SK-N-SH (cell line): ENCODE measurements at regions not wholly inside any gene's neighbourhood (a gene's known extent, or its start where the extent isn't known, plus 50 kb on each side); places are given as distances from the start of the nearest gene placed in this dataset.

Experiments used
- CTCF ChIA-PET: fragments of 300-600, 350-600 bp; formaldehyde crosslinking; extraction: SDS; loops from one replicate; lab custom pipeline; 2021; lab: Yijun Ruan, JAX
- POLR2A ChIA-PET: fragments of 350-600 bp; sonication (Branson Sonifier 250); formaldehyde crosslinking; extraction: SDS; loops from one replicate; lab custom pipeline; 2020; ENCODE audit warnings: antibody characterized with exemption, inconsistent platforms; lab: Yijun Ruan, JAX
- DNase-seq: peaks from one replicate; pipeline ENCODE4 v3.0.0; 2012
- H2AFZ ChIP-seq: fragments of 200-600 bp; sonication (generic); 2 replicates; pipeline ENCODE4 v1.8.1; 2016; ENCODE audit warnings: antibody characterized with exemption, mild to moderate bottlenecking, low read depth
- H3F3A ChIP-seq: fragments of 200-600 bp; sonication (generic); replicated peaks from 2 replicates; pipeline ENCODE3; 2016; ENCODE audit warnings: antibody characterized with exemption, mild to moderate bottlenecking; ENCODE audit not compliant: insufficient read depth
- H3K27ac ChIP-seq, 2 experiments: fragments of 200-500 bp in 1 of 2; fragments of 200-600 bp in 1 of 2; sonication (Bioruptor generic) in 1 of 2; sonication (generic), shearing (Covaris generic) in 1 of 2; 2 replicates each; pipeline versions ENCODE4 v1.5.1 to v1.6.1; 2014 to 2016; ENCODE audit warnings: low read depth in 2 of 2, inconsistent platforms in 1 of 2, low read length in 1 of 2, mild to moderate bottlenecking in 1 of 2, mixed read lengths in 1 of 2
- H3K27me3 ChIP-seq: fragments of 200-600 bp; sonication (generic), shearing (Covaris generic); 2 replicates; pipeline ENCODE4 v1.6.1; 2016; ENCODE audit warnings: mixed run types; ENCODE audit not compliant: insufficient read depth
- H3K36me3 ChIP-seq, 2 experiments: fragments of 200-500 bp in 1 of 2; fragments of 200-600 bp in 1 of 2; sonication (Bioruptor generic) in 1 of 2; sonication (generic) in 1 of 2; replicated peaks in 1 of 2; 2 replicates each; pipeline versions ENCODE3 to v1.5.1; 2014 to 2016; ENCODE audit warnings: low read length in 1 of 2, mild to moderate bottlenecking in 1 of 2; ENCODE audit not compliant: insufficient read depth in 2 of 2, control insufficient read depth in 1 of 2
- H3K4me1 ChIP-seq, 2 experiments: fragments of 200-500 bp in 1 of 2; fragments of 200-600 bp in 1 of 2; sonication (Bioruptor generic) in 1 of 2; sonication (generic), shearing (Covaris generic) in 1 of 2; 2 replicates each; pipeline versions ENCODE4 v1.5.1 to v1.6.1; 2014 to 2016; ENCODE audit warnings: low read depth in 1 of 2, low read length in 1 of 2, mixed run types in 1 of 2; ENCODE audit not compliant: insufficient read depth in 2 of 2, control insufficient read depth in 1 of 2
- H3K4me2 ChIP-seq: fragments of 200-600 bp; sonication (generic), shearing (Covaris generic); 2 replicates; pipeline ENCODE4 v1.6.1; 2017; ENCODE audit warnings: mixed run types
- H3K4me3 ChIP-seq, 2 experiments: fragments of 200-500 bp in 1 of 2; fragments of 200-600 bp in 1 of 2; sonication (Bioruptor generic) in 1 of 2; sonication (generic), shearing (Covaris generic) in 1 of 2; 2 replicates each; pipeline versions ENCODE4 v1.5.1 to v1.8.1; 2014 to 2016; ENCODE audit warnings: low read depth in 2 of 2, inconsistent platforms in 1 of 2, low read length in 1 of 2, mild to moderate bottlenecking in 1 of 2, mixed read lengths in 1 of 2, moderate library complexity in 1 of 2
- H3K79me2 ChIP-seq: fragments of 200-600 bp; sonication (generic); 2 replicates; pipeline ENCODE4 v1.8.1; 2017; ENCODE audit warnings: mild to moderate bottlenecking; ENCODE audit not compliant: insufficient read depth
- H3K9ac ChIP-seq: fragments of 200-600 bp; sonication (generic); 2 replicates; pipeline ENCODE4 v1.6.1; 2017; ENCODE audit warnings: mixed run types
- H3K9me2 ChIP-seq: fragments of 200-600 bp; sonication (generic); 2 replicates; pipeline ENCODE4 v1.6.1; 2017; ENCODE audit warnings: mixed run types
- H3K9me3 ChIP-seq: fragments of 200-600 bp; sonication (generic); 2 replicates; pipeline ENCODE4 v1.6.1; 2017; ENCODE audit warnings: mixed run types, mild to moderate bottlenecking, moderate library complexity
- H4K20me1 ChIP-seq: fragments of 200-600 bp; sonication (generic); 2 replicates; pipeline ENCODE4 v1.6.1; 2017; ENCODE audit warnings: mild to moderate bottlenecking, mixed run types; ENCODE audit not compliant: insufficient read depth
- CHD2 ChIP-seq: fragments of 150-350 bp; IDR thresholded peaks from 2 replicates; pipeline ENCODE4 v1.6.1; 2018; ENCODE audit warnings: low read length; ENCODE audit not compliant: partially characterized antibody
- ELF1 ChIP-seq: IDR thresholded peaks from 2 replicates; pipeline ENCODE4 v1.4.0; 2012
- EP300 ChIP-seq, 2 experiments: IDR thresholded peaks; 2 replicates each; pipeline versions ENCODE4 v1.4.0 to v1.6.1; 2012; ENCODE audit warnings: borderline replicate concordance in 1 of 2, low read depth in 1 of 2, low read length in 1 of 2
- FOSL2 ChIP-seq: IDR thresholded peaks from 2 replicates; pipeline ENCODE4 v1.4.0; 2012; ENCODE audit warnings: low read depth, mild to moderate bottlenecking, moderate library complexity, borderline replicate concordance
- FOXM1 ChIP-seq: IDR thresholded peaks from 2 replicates; pipeline ENCODE4 v1.4.0; 2012; ENCODE audit warnings: low read depth, mild to moderate bottlenecking
- GATA2 ChIP-seq: sonication (generic); formaldehyde crosslinking; IDR thresholded peaks from 2 replicates; pipeline ENCODE4 v1.5.0; 2020; ENCODE audit warnings: mild to moderate bottlenecking, missing genetic modification reagents
- JUND ChIP-seq: IDR thresholded peaks from 2 replicates; pipeline ENCODE4 v1.4.0; 2012
- NFIC ChIP-seq: IDR thresholded peaks from 2 replicates; pipeline ENCODE4 v1.4.0; 2012; ENCODE audit warnings: borderline replicate concordance
- NRF1 ChIP-seq: IDR thresholded peaks from 2 replicates; pipeline ENCODE4 v1.6.1; 2012; ENCODE audit warnings: low read depth, mild to moderate bottlenecking, low read length
- RFX5 ChIP-seq: IDR thresholded peaks from 2 replicates; pipeline ENCODE4 v1.6.1; 2012; ENCODE audit warnings: mild to moderate bottlenecking, improper control_type of control experiment, low read length
- SIN3A ChIP-seq: IDR thresholded peaks from 2 replicates; pipeline ENCODE4 v1.6.1; 2012; ENCODE audit warnings: low read depth, mild to moderate bottlenecking, low read length, moderate library complexity, borderline replicate concordance
- SMC3 ChIP-seq: IDR thresholded peaks from 2 replicates; pipeline ENCODE4 v1.6.1; 2012; ENCODE audit warnings: low read depth, low read length, improper control_type of control experiment
- TEAD4 ChIP-seq: IDR thresholded peaks from 2 replicates; pipeline ENCODE4 v1.4.0; 2012; ENCODE audit warnings: mild to moderate bottlenecking, borderline replicate concordance; ENCODE audit not compliant: insufficient read depth
- YY1 ChIP-seq: IDR thresholded peaks from 2 replicates; pipeline ENCODE4 v1.4.0; 2012; ENCODE audit warnings: low read depth, mild to moderate bottlenecking
- WGBS: methylation state at CpG from one replicate; pipeline ENCODE4 v1.1.6; 2017; ENCODE audit warnings: low lambda C conversion rate; 5-methylcytosine and 5-hydroxymethylcytosine counted together
- TF ChIP-seq, protein P1 (sequence below): IDR thresholded peaks from 2 replicates; pipeline ENCODE4 v1.4.0; 2012; ENCODE audit warnings: low read depth, borderline replicate concordance
- TF ChIP-seq, protein P2 (sequence below): fragments of 150-350 bp; IDR thresholded peaks from 2 replicates; pipeline ENCODE4 v1.6.1; 2017; ENCODE audit warnings: antibody characterized with exemption, low read length, low read depth, borderline replicate concordance
- TF ChIP-seq, protein P3 (sequence below): fragments of 150-350 bp; IDR thresholded peaks from 2 replicates; pipeline ENCODE4 v1.6.1; 2016; ENCODE audit warnings: mild to moderate bottlenecking, low read depth, low read length
- TF ChIP-seq, protein P4 (sequence below): IDR thresholded peaks from 2 replicates; pipeline ENCODE4 v1.4.0; 2012; ENCODE audit warnings: low read depth
- TF ChIP-seq, protein P5 (sequence below): IDR thresholded peaks from 2 replicates; pipeline ENCODE4 v1.4.0; 2012; ENCODE audit warnings: low read depth, borderline replicate concordance

DNA sequence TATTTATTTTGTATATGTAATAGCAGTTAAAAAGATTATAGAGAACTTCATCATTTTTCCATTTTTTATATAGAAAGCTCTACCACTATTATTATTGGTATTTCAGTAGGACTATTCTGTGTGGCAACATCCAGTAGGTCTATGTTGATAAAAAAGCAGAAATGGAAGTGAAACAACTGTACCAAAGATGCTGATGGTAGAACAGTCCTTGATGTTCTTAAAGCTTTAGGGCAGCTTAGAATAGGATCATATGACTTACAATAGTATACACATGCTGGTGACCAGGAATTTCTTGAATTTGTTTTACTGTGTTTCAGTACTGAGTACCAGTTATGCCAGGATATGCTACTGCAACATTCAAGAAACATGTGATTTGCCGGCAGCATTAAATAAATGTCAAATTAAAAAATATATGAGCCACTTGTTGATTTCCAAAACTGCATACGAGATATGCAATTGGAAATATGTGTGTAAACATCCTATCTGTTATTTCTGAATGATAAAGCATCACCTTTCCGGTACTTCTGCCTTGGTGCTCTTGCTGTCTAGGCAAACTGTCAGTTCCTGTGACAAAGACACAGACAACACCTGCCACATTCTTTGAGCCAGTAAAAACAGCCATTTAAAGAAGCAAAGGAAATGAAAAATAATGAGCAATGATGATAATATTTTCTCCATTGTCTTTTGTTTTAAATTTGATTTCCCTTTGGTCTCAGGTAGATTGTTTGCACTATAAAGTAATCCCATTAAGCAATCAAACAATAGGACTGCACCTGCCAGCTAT is 649.2 kb downstream of the ZPLD1 start:
- WGBS = 72% methylated on average over 3 of the region's 3 CpGs
- Histone ChIP-seq H3K36me3 (no peaks in the 10 kb centered on the region), H3F3A (no peaks in the 10 kb centered on the region)

DNA sequence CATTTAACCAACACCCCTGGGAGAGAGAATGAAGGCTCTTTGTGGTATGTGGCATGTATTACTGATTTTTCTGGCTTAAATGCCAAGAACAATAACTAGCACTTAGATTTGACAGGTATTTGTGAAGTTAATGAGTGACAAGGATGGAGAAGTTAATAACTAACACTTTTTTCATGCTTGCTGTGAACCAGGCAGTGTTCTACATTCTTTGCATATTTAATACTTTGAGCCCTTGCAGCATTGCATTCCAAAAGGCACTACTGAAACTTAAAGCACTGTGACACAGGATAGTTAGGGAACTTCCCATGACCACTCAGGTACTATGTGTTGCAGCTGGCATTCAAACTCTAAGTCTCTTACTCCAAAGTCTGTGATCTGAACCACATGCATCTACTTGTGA is 650.6 kb downstream of the ZPLD1 start:
- no peak overlapping the region for H2AFZ ChIP-seq
- H3K4me2 ChIP-seq = no peak overlapping the region
- H3K9me2 ChIP-seq = no peaks in the 10 kb centered on the region
- no peak overlapping the region for H3K4me3 ChIP-seq
- H3K27ac ChIP-seq = no peak overlapping the region
- no peak for DNase-seq
- no peaks in the 10 kb centered on the region for H3K9me3 ChIP-seq
- POLR2A ChIA-PET = no interaction called here
- H3K4me1 ChIP-seq = no peaks in the 10 kb centered on the region; a peak in 1 of 4 replicates
- TF ChIP-seq EP300 (IDR thresholded peaks at IDR 0.05; ENCODE audit: borderline replicate concordance in 1 of 2, low read depth in 1 of 2, low read length in 1 of 2) = no peak
- no peak for TF ChIP-seq JUND
- no peak for TF ChIP-seq GATA2
- TF ChIP-seq ELF1 = no peak
- no peak for TF ChIP-seq YY1
- TF ChIP-seq CHD2 = no peak
- TF ChIP-seq NRF1 = no peak
- TF ChIP-seq TEAD4 = no peak
- TF ChIP-seq FOXM1 = no peak
- TF ChIP-seq RFX5 = no peak
- TF ChIP-seq SMC3 = no peak
- TF ChIP-seq, protein P1, sequence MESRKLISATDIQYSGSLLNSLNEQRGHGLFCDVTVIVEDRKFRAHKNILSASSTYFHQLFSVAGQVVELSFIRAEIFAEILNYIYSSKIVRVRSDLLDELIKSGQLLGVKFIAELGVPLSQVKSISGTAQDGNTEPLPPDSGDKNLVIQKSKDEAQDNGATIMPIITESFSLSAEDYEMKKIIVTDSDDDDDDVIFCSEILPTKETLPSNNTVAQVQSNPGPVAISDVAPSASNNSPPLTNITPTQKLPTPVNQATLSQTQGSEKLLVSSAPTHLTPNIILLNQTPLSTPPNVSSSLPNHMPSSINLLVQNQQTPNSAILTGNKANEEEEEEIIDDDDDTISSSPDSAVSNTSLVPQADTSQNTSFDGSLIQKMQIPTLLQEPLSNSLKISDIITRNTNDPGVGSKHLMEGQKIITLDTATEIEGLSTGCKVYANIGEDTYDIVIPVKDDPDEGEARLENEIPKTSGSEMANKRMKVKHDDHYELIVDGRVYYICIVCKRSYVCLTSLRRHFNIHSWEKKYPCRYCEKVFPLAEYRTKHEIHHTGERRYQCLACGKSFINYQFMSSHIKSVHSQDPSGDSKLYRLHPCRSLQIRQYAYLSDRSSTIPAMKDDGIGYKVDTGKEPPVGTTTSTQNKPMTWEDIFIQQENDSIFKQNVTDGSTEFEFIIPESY = no peak
- no peak for TF ChIP-seq FOSL2
- TF ChIP-seq, protein P2, sequence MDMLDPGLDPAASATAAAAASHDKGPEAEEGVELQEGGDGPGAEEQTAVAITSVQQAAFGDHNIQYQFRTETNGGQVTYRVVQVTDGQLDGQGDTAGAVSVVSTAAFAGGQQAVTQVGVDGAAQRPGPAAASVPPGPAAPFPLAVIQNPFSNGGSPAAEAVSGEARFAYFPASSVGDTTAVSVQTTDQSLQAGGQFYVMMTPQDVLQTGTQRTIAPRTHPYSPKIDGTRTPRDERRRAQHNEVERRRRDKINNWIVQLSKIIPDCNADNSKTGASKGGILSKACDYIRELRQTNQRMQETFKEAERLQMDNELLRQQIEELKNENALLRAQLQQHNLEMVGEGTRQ = no peak
- no peak for TF ChIP-seq SIN3A
- CTCF ChIA-PET = interaction anchor here (1.1 kb wide), 1 partner anchor 9 kb away, joined by 3 read pairs; no protein-coding TSS in a partner anchor
- no peaks in the 10 kb centered on the region for H3K79me2 ChIP-seq
- H3K9ac ChIP-seq = no peak overlapping the region
- no peaks in the 10 kb centered on the region for H3K36me3 ChIP-seq
- H3K27me3 ChIP-seq = no peaks in the 10 kb centered on the region
- H4K20me1 ChIP-seq = no peaks in the 10 kb centered on the region
- H3F3A ChIP-seq = no peaks in the 10 kb centered on the region

More for the DNA sequence above, 649.2 kb downstream of the ZPLD1 start:
- no peak overlapping the region for H3K27ac ChIP-seq
- no peak overlapping the region for H3K4me2 ChIP-seq
- no peaks in the 10 kb centered on the region for H3K9me3 ChIP-seq
- no peak for DNase-seq
- H3K4me1 ChIP-seq = no peaks in the 10 kb centered on the region; a peak in 1 of 4 replicates
- H4K20me1 ChIP-seq = no peaks in the 10 kb centered on the region
- no peaks in the 10 kb centered on the region for H3K9me2 ChIP-seq
- H3K9ac ChIP-seq = no peak overlapping the region
- no peaks in the 10 kb centered on the region for H3K27me3 ChIP-seq
- no peak overlapping the region for H2AFZ ChIP-seq
- ChIA-PET POLR2A (no interaction called here), CTCF (no interaction called here)
- TF ChIP-seq FOSL2 (no peak), GATA2 (no peak), JUND (no peak), TEAD4 (no peak), NFIC (no peak)
- TF ChIP-seq, protein P3, sequence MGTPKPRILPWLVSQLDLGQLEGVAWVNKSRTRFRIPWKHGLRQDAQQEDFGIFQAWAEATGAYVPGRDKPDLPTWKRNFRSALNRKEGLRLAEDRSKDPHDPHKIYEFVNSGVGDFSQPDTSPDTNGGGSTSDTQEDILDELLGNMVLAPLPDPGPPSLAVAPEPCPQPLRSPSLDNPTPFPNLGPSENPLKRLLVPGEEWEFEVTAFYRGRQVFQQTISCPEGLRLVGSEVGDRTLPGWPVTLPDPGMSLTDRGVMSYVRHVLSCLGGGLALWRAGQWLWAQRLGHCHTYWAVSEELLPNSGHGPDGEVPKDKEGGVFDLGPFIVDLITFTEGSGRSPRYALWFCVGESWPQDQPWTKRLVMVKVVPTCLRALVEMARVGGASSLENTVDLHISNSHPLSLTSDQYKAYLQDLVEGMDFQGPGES = no peak
- TF ChIP-seq, protein P4, sequence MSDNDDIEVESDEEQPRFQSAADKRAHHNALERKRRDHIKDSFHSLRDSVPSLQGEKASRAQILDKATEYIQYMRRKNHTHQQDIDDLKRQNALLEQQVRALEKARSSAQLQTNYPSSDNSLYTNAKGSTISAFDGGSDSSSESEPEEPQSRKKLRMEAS = no peak
- TF ChIP-seq, protein P5, sequence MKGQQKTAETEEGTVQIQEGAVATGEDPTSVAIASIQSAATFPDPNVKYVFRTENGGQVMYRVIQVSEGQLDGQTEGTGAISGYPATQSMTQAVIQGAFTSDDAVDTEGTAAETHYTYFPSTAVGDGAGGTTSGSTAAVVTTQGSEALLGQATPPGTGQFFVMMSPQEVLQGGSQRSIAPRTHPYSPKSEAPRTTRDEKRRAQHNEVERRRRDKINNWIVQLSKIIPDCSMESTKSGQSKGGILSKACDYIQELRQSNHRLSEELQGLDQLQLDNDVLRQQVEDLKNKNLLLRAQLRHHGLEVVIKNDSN = no peak
- no peaks in the 10 kb centered on the region for H3K79me2 ChIP-seq
- H3K4me3 ChIP-seq = no peak overlapping the region
